ENCODE measurements at regions not wholly inside any gene's neighbourhood (a gene's known extent, or its start where the extent isn't known, plus 50 kb on each side); places are given as distances from the start of the nearest gene placed in this dataset.

GRCh38 chr13:78227709-78228108, 309.1 kb upstream of the EDNRB start:
- DNase-seq (ENCODE audit: low read depth) = no peak

- DNase-seq (ENCODE audit: low read depth) = no peak
Measured at GRCh38 chr13:78215458-78216108, 297.0 kb upstream of the EDNRB start.

GRCh38 chr13:78201411-78201810, 282.8 kb upstream of the EDNRB start:
- DNase-seq (ENCODE audit: low read depth) = no peak

- DNase-seq (ENCODE audit: low read depth) = no peak
Measured at GRCh38 chr13:78198821-78199220, 280.2 kb upstream of the EDNRB start.

DNA sequence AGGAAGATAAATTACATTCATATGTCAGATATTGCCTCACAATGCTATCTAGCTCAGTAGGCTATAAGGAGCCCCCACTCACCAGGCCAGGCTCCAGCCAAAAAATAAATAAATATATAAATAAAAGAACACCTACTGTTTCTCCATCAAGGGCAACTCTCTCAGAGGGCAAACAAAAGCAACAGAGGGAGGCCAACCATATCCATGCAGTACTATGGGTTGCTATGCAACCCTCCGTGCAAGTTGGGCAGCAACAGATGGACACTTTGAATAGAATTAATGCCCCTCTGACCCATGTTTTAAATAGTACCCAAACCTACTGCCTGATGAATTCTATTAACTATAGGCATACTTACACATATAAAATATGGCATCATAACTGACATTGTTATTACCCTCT, 279.8 kb upstream of the EDNRB start:
- no peak for DNase-seq (ENCODE audit: low read depth)

GRCh38 chr13:78197231-78197630, 278.6 kb upstream of the EDNRB start:
- no peak for DNase-seq (ENCODE audit: low read depth)

DNA sequence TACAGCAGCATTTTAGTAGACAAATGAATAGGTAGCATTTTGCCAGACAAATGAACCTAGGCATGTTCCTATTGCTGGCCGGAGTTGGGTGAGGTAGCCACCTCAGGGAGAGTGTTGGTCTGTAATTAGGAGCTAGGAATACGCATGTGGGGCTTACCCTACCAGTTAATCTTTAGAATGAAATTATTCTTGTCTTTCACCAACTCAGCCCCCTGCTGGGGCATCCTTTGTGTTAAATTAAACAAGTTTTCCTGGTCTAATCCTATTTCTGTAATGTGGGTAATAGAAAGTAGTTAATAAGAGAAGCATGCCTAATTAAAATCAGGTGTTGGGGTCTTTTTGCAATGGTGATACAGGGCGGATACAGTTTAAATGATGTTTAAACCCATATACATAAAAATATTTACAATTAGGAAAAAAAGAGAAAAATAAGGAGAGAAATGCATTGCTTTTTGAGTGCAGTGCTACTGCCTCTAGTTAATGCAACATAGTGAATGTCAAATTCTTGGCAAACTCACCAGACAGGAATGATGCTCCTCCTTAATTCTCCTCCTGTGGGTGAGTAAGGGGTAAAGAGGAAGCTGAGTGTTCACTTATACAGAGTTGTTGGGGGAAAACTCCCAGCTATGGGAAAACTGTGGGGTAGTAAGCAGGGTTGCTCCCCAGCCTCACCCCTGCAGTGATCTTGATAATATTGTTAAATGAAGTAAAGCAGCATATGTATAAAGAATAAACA, 276.4 kb upstream of the EDNRB start:
- DNase-seq (ENCODE audit: low read depth) = no peak

DNA sequence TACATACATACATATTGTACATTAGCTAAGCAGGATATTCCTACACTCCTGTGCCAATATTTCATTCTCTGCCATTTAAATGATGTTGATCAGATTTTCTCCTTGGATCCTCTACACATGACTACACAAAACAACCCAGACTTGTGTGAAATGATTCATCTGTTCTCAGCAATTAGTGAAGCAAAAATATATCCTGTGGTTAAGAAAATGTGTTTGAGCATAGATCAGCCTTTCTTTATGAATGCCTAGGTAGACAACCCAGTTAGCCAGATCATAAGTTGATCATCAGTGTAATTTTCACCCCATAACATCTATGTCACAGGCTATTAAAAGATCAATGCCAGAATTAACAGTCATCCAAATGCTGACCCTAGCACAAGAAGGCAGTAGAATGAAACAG, 275.2 kb upstream of the EDNRB start:
- no peak for DNase-seq (ENCODE audit: low read depth)

- no peak for DNase-seq (ENCODE audit: low read depth)
Measured at GRCh38 chr13:78192716-78193115, 274.1 kb upstream of the EDNRB start.

GRCh38 chr13:78190296-78190695, 271.7 kb upstream of the EDNRB start:
- no peak for DNase-seq (ENCODE audit: low read depth)

GRCh38 chr13:78187781-78188180, 269.1 kb upstream of the EDNRB start:
- DNase-seq (ENCODE audit: low read depth) = no peak

GRCh38 chr13:78185700-78186099, 267.1 kb upstream of the EDNRB start:
- DNase-seq (ENCODE audit: low read depth) = no peak

GRCh38 chr13:78183732-78184131, 265.1 kb upstream of the EDNRB start:
- no peak for DNase-seq (ENCODE audit: low read depth)

- no peak for DNase-seq (ENCODE audit: low read depth)
Measured at GRCh38 chr13:78182813-78183212, 264.2 kb upstream of the EDNRB start.

GRCh38 chr13:78177306-78177705, 258.7 kb upstream of the EDNRB start:
- DNase-seq (ENCODE audit: low read depth) = no peak

GRCh38 chr13:78176880-78177279, 258.2 kb upstream of the EDNRB start:
- DNase-seq (ENCODE audit: low read depth) = no peak

GRCh38 chr13:78169386-78169785, 250.8 kb upstream of the EDNRB start:
- no peak for DNase-seq (ENCODE audit: low read depth)

DNA sequence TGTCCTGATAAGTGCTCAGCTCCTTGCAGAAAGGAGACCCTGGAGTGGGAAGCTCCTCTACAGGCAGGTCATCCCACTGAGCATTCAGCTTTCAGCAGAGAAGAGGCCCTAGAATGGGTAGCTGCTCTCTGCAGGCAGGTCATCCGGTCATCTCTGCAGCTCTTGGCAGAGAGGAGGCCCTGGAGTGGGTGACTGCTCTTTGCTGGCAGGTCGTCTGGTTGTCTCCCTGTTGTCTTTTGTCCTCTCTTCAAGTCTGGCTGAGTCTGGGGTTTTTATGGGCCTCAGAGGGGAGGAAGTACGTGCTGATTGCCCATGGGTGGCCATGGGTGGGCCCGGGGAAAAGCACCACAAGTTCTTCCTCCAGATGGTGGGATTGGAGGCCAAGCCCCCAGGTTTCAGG, 250.3 kb upstream of the EDNRB start:
- no peak for DNase-seq (ENCODE audit: low read depth)

- no peak for DNase-seq (ENCODE audit: low read depth)
Measured at GRCh38 chr13:78161266-78161665, 242.6 kb upstream of the EDNRB start.

DNA sequence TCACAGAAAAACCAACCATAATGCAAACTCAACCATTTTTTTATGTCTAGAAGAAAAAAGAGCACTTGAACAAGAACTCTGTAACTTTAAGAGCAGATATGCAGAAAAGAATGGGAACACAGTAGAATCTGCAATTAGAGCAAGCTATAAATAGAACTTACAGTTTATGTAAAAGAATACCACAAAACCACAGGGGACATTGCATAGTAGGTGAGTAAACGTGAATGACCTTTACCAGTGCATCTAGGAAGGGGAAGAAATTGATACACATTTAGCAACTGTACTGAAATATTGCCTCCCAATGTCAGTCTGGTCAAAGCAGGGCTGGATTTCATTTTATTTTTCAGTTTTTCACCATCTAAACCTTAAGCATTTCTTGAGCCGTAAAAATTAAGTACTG, 242.2 kb upstream of the EDNRB start:
- no peak for DNase-seq (ENCODE audit: low read depth)

GRCh38 chr13:78152415-78152814, 233.8 kb upstream of the EDNRB start:
- no peak for DNase-seq (ENCODE audit: low read depth)

DNA sequence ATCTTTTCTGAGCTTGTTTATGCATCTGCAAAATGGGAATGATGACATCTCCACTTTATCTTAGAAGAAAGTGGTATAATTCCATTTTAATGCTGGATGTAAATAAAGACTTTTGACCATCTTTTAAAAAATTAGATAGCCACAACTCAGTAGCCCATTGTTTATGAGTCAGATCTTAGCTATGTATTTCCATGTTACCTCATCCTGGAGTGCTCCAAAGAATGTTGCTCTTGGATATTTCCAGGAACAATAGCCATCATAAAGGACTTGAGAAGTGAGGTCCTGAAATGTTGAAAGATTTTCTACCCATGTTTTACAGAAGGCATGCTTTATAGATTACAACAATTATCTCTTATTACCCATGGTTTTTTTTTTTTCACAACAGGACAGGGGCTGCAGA, 229.3 kb upstream of the EDNRB start:
- no peak for DNase-seq (ENCODE audit: low read depth)

DNA sequence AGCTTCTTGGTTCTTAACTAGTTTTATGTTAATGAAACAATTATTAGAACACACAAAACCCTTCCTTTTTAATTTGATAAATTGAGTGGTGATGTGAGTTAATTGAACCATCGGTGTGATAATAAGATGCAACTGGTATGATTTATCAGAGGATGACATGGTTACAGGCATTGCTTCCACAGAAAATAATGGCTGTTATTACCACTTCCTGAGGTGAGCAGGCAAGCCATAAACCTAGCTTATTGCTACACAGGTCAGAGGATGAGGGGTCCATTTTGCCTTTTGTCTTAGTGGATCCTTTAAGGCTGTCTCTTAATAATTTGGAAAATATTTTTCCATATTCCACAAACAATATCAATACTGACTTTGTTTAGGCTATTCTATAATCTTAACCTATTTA, 226.6 kb upstream of the EDNRB start:
- DNase-seq (ENCODE audit: low read depth) = no peak

- no peak for DNase-seq (ENCODE audit: low read depth)
Measured at GRCh38 chr13:78139765-78140164, 221.1 kb upstream of the EDNRB start.

Measured in stimulated activated CD8-positive, alpha-beta memory T cell treated with anti-CD3 and anti-CD28 coated beads, Interleukin-7, amount 100 ng/mL, for 24 hours (primary cell).